Stimulated activated CD8-positive, alpha-beta memory T cell treated with anti-CD3 and anti-CD28 coated beads, Interleukin-4, amount 100 ng/mL, for 24 hours (primary cell): ENCODE measurements at regions not wholly inside any gene's neighbourhood (a gene's known extent, or its start where the extent isn't known, plus 50 kb on each side); places are given as distances from the start of the nearest gene placed in this dataset.
"Not testable (repeated sequence)": the region's sequence is repeated elsewhere in the genome, so short reads cannot be mapped to it uniquely, and the experiment has no call there.

Experiments used
- DNase-seq: peaks from one replicate; pipeline ENCODE4 v3.0.0-alpha.2; 2020; ENCODE audit warnings: low read depth

DNA sequence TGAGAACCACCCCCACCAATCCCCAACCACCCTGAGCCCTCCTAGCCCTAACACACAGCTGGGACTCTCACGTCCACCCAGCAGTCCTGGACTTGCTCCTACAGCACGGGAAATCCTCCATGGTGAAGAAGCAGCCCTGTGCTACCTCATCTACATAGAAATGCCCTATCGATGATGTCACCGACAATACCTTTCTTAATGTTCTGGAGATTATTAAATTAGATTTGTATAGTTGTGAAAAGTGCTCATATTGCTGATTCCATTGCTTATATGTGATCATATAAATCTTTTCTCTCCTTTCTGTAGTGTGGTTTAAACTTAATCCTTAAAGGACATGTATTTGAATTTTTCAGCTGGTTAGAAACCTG, 97.1 kb downstream of the PPIAL4G start:
- DNase-seq = not testable (repeated sequence)

DNA sequence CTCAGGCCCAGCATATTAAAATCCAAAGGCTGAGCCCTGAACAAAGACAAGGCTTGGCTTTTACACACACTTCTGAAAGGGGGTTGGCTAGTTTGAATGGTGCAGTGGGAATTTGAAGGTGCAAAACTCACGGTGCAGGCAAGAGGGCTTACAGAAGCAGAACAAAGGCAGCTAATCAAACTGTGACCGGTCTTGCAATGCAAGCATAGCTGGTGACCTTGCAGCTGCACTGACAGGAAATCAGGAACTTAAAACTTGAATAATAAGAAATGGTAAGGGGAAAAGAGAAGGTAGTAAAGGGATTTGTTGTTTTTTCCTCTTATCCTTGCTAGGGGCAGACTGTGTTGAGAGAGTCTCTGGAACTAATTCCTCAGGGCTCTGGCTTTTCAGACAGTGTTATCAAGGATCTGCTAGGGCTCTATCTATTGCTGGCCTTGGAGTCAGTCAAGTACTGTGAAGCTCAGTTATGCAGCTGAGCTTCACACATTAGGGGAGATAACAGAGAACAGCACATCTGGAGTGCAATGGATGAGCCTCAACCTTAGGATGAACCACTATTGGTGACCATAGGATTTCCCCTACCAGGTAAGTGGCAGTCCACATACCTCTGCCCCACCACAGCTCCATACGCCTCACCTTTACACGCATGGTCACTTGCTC, 97.6 kb downstream of the PPIAL4G start:
- no peak for DNase-seq

DNA sequence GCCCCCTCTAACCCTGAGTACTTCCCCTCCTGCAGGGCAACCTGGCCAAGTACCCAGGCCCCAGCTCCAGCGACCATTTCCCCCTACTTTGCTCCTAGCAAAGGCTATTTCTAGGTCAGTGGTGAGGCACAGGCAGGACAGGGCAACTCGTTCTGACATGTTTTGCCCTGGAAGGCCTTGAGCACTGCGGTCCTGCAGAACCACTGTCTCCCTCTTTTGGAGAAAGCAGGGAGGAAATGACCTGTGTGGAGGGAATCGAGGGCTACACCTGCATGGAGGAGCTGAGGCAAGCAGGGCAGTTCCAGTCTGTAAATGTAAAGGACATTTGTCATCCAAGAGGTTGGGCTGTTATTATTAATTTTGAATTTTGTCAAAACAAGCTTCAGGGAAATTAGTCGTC, 99.1 kb downstream of the PPIAL4G start:
- DNase-seq = no peak

DNA sequence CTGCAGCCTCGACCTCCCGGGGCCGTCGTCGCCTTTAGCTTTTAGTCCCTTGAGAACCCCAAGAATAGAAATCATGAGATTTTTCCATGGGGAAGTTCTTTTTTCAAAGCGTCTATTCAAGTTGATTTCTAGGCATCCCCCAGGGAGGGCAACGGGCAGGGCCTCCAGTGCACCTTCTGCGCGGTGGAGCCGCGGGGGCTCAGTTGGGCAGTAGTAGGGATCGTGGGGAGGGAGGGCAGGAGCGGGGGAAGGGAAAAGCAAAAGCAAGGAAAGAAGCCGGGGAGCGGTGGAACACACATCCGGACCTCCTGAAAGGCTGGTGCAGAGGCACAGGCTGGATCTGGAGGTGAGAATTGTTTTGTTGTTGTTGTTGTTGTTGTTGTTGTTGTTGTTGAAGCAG, 103.4 kb downstream of the PPIAL4G start:
- no peak for DNase-seq

DNA sequence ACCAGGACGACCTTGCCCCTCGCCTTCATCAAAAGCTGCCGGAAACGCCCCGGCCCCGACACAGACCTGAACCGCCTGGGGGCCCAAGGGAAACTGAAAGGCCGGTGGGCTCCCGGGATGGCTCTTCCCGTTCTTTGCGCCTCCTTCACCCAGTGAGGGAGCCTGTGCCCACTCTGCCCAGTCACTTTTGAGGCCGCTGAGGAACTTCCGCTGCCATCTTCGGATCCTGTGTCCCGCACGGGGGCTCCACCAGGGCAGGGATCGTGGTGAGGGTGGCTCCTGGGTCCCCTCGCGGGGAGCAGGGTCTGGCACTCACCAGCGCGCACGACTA, 104.0 kb downstream of the PPIAL4G start:
- DNase-seq = no peak

DNA sequence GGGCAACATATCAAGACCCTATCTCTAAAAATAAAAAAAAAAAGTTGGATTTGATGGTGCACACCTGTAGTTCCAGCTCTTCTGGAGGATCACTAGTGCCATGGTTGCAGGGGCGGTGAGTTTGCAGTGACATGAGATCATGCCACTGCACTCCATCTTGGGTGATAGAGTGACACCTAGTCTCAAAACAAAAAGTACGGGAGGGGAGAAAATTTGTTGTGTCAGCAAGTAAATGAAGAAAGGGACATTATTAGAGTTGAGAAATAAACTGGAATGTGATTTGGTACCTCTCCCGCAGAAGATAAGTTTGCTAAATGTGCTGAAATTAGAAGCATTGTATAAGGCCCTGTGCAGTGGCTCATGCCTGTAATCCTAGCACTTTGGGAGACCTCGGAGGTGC, 105.1 kb downstream of the PPIAL4G start:
- DNase-seq = not testable (repeated sequence)

DNA sequence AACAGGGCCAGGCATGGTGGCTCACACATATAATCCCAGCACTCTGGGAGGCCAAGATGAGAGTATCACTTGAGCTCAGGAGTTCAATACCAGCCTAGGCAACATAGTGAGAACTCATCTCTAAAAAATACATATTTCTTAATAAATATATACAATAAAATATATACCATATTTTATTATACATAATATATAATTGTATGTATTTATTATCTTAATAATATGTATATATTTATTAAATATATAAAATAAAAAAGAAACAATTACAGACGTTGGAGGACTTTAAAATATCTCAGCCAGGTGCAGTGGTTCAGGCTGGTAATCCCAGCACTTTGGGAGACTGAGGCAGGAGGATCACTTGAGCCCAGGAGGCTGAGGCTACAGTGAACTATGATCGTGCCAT, 106.1 kb downstream of the PPIAL4G start:
- not testable (repeated sequence) for DNase-seq

DNA sequence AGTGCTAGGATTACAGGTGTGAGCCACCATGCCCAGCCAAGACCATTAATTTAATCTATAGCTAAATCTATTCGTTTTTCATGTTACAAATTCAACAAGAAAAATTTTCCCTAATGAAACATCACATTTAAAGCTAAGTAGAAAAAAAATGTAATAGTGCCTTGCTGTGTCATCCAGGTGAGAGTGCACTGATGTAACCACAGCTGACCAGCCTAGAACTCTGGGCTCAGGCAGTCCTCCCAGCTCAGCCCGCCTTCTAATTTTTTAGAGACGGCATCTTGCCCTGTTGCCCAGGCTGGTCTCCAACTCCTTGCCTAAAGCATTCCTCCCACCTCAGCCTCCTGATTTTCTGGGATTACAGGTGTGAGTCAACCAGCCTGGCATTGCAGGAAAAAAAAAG, 109.0 kb downstream of the PPIAL4G start:
- no peak for DNase-seq

DNA sequence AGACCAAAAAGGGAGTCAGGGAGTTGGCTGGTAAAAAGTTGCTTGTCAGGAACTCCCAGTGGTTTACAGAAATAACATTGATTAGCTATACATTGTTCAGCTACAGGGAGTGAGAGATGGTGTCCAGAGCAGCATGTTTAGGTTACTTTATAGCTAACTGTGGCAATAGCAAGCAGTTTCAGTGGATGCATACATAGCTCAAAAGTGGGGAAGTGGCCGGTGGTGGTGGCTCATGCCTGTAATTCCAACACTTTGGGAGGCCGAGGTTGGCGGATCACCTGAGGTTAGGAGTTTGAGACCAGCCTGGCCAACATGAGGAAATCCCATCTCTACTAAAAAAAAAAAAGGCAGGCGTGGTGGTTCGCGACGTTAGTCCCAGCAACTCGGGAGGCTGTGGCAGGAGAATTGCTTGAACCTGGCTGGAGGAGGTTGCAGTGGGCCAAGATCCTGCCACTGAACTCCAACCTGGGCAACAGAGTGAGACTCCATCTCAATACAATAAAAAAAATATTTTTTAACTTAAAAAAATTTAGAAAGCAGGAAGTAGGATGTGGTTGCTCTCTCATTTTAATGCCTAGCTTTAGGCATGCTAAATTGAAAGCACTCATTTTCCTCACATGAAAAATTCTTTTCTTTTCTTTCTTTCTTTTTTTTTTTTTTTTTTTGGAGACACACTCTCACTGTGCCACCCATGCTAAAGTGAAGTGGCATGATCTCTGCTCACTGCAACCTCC, 109.7 kb downstream of the PPIAL4G start:
- DNase-seq = no peak

DNA sequence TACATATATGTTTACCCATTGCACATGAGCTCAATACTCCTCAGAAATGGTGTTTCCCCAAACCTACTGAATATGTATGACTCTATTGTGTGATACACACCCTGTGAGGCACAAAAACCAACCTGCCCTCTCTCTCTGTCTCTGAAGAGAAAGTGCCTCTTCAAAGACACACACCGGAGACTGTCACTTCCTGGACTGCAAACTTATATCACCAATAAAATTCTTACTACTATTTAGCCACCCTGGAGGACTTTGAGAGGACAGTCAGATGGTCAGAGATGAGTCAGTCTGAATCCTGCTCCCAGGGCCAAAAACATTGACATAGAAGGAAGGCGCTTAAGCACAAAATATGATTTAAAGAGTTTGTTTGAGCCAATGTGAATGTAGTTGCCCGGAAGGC, 110.4 kb downstream of the PPIAL4G start:
- no peak for DNase-seq

DNA sequence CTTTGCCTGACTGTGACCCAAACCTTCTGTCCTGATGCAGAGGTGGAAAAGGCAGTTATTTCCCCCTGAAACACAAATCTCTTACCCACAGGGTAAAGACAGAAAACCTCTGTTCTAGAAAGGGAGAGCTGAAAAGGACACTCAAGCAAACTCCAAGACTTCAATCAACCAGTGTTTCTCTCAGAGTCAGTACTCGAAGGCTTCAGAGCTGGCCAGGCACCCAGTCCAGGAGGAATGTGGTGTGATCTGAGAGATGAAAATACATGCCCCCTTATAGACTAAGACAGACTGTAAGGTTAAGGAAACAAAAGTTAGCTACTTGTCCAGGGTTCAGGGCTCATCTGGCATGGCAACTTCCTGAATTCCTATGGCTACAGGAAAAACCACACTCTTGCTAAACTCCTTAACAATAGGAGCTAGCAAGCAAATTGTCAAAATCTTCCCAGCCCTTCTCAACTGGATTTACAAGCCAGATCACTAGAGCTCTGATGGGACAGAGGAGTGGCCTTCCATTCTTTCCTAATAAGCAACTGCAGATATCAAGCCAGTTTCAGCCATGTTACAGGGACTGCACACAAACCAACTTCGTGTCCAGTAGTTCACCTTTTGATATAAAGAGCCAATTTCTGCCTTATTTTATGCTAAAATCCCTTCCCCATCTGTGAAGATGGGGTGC, 110.9 kb downstream of the PPIAL4G start:
- not testable (repeated sequence) for DNase-seq

DNA sequence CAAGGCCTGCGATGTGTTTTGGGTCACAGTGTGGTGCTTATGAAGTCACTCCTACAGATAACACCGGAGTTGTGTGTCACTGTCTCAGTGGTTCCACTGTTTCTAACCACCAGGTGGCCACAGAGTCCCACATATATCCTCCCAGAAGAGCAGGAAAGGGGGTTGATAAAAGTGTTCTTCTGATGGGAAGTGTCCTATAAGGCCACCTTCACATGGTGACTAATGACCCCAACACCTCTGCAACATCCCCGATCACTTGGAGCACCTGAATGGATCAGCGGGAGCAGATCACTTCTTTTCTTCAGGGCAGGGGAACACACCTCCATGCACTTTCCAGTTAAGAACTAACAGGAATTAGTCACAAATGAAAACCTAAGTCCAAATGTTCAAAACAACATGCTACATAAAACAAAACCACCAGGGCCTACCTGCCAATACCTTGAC, 111.5 kb downstream of the PPIAL4G start:
- not testable (repeated sequence) for DNase-seq

DNA sequence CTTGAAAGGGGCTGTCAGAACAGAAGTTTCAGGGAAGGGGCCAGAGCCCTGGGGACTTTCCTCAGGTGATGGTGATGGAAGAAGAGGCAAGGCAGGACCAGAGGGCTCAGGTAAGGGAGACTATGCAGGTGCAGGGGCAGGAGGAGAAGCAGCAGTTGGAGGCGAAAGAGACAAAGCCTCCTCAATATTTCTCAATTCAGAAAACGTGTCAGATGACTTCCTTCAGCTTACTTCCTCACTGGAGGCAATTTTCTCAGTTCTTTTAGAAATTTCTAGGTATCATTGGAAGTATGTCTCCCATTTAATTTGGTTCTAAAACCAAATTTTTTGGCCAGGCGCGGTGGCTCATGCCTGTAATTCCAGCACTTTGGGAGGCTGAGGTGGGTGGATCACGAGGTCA, 112.4 kb downstream of the PPIAL4G start:
- DNase-seq = not testable (repeated sequence)

DNA sequence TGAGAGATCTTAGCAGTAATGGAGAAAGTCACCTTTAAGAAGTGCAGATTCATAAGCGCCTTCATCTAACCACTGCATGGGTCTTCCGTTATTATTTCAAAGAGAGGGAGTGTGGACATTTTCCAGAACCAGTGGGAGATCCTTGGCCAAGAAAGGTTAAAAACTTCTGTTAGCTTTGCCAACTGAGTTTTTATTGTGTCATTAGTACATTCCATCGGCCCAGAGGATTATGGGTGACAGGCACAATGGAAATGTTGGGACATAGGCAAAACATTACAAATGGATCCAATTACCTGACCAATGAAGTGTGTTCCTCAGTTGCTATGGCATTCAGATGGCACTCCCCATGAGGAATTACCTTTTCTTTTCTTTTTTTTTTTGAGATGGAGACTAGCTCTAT, 115.5 kb downstream of the PPIAL4G start:
- no peak for DNase-seq

DNA sequence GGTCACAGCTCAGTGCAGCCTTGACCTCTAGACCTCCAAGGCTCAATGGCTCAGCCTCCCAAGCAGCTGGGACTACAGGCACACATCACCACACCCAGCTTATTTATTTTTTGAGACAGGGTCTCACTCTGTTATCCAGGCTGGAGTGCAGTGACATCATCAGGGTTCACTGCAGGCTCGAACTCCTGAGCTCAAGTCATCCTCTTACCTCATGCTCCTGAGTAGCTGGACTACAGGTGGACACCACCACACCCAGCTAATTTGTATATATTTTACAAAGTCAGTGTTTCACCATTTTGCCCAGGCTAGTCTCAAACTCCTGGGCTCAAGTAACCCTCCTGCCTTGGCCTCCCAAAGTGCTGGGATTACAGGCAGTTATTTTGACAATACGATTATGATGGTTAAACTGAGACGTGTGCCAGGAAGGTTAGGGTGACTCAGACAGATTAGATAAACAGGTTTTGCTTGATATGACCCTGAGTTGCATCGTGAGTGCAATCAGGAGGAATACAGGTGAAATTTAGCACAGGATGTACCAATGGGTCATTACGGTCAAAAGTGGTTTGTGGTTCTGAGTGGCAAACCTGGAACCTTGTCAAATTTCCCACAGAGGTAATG, 116.9 kb downstream of the PPIAL4G start:
- not testable (repeated sequence) for DNase-seq

DNA sequence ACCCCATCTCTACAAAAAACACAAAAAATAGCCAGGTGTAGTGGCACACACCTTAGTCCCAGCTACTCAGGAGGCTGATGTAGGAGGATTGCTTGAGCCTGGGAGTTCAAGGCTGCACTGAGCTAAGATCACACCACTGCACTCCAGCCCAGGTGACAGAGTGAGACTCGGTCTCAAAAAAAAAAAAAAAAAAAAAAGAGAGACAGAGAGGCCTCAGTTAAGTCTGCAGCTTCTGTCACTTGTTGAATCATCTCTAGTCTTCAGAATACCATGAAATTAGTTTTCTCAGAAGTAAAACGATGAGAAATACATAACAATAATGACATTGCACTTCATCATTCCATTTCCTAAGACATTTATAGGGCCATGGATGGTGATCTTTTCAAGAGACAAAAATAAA, 118.0 kb downstream of the PPIAL4G start:
- not testable (repeated sequence) for DNase-seq

DNA sequence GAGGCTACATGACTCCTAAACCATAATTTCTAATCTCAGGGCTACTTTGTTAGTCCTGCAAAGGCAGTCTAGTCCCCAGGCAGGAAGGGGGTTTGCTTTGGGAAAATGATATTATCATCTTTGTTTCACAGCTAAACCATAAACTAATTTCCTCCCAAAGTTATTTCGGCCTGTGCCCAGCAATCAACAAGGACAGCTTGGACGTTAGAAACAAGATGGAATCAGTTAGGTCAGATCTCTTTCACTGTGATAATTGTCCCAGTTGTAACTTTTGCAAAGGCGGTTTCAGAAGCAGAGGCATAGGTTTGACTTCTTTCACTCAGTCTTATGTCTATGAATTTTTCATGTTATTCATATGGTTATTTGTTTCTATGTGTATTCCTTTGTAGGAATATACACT, 119.1 kb downstream of the PPIAL4G start:
- DNase-seq = not testable (repeated sequence)

DNA sequence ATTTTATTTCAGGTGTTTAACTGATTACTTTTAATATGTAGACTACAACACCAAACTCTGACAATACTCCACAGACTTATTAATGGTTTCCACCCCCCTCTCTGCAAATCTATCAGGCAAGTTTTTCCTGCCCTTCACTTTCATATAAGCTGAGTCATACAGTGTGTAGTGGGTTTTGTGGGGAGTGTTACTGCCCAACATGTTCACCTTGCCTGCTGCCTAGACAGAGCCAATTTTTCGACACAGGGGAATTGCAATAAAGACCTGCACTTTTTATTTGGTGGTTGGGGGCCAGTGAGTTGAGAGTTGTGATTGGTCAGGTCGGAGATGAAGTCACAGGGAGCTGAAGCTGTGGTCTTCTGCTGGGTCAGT, 119.7 kb downstream of the PPIAL4G start:
- DNase-seq = no peak

DNA sequence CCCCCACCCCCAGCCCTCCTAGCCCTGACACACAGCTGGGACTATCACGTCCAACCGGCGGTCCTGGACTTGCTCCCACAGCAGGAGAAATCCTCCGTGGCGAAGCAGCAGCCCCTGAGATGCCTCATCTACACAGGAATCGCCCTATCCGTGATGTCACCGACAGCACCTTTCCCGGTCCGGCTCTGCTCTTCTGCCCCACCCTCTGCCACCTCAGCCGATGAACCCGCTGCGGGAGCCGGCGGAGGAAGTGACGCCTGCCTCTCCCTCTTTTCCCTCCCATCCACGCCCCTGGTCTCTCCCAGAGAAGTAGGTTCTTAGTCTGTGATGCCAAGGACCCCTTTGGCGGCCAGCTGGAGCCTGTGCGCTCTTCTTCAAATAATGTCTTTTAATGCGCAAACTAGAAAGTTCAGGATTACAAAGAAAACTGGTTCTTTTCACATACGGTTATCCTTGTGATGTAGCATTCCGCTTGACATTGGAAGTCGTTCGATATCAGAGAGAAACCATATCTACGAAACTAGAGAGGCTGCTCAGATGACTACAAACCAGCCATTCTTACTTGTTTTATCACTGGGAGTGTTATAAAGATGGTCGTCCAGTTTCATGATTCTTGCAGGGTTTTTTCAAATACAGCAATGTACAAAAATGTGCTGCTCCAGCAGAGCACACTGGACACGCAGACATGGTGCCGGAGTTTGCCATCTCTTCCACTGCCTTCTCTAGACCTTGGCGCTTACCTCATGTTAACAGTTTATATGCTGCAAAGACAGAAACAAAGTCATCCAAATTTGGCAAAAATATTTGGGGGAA, 120.3 kb downstream of the PPIAL4G start:
- DNase-seq = no peak

DNA sequence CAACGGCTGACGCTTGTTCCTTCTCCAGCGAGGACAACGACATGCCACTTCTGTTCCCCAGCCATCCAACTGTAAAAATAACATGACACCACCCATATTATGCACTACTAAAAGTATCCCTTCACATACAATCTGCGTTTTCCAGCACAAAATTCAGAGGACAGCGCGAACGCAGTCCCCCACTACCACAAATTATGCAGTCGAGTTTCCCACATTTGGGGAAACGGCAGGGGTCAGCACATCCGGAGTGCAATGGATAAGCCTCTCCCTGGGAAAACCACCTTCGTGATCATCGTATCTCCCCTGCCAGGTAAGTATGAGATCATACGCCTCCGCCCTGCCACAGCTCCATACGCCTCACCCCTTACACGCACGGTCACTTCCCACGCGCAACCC, 120.9 kb downstream of the PPIAL4G start:
- DNase-seq = no peak

DNA sequence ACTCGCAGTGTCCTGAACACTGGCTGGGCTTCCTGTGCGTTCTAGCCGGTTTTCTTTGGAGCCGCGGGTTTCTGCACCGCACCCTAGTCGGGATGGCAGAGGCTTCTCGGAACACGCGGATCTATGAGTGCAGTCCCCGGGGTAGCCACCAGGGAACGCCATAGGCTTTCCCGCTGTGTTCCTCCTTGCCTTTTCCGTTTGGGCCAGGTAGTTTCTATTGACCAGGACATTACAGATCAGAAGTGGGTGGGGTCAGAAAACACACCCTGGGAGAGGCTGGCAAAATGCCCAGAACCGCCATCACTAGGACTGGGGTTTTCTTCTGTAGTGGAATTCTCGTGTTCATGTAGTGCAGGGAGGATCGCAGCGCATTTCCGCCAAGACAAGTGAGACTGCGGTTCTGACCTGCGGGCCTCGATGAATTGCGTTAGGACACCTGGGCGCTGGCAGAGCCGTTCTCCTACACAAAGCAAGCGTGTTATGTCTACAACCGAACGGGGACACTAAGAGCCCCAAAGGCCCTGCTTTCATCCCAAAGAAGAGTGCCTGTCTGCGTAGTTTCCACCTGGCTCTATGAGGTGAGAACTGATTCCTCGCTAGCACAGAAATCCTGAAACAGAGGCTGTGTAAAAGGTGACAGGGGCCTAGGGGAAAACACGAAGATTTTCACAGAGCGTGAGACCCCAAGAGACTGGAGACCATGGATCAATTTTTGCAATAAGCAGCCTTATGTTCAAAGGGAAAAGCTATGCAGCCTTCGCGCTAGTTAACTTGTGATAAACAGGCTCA, 121.5 kb downstream of the PPIAL4G start:
- not testable (repeated sequence) for DNase-seq
